GM18505 (cell line): ENCODE measurements at regions not wholly inside any gene's neighbourhood (a gene's known extent, or its start where the extent isn't known, plus 50 kb on each side); places are given as distances from the start of the nearest gene placed in this dataset.
"Not testable (repeated sequence)": the region's sequence is repeated elsewhere in the genome, so short reads cannot be mapped to it uniquely, and the experiment has no call there.

Experiments
- ATAC-seq: cut with Tn5 transposase; IDR thresholded peaks from one replicate; pipeline ENCODE4 v1.9.1; 2021; ENCODE audit not compliant: unreplicated experiment
- POLR2A ChIP-seq: IDR thresholded peaks from 4 replicates; pipeline ENCODE4 v1.6.1; 2011; ENCODE audit warnings: borderline replicate concordance; ENCODE audit not compliant: insufficient read depth, insufficient read length; ENCODE audit errors: extremely low read depth

DNA sequence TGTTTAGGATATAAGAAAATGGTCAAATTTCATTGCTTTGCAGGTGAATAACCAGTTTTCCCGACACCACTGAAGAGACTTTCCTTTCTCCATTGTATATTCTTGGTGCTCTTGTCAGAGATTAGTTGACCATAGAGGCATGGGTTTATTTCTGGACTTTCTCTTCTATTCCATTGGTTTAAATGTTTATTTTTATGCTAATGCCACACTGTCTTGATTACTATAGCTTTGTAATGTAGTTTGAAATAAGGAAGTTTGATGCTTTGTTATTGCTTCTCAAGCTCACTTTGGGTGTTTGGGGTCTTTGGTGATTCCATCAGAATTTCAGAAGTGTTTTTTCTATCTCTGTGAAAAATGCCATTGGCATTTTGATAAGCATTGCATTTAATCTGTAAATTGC is 190.0 kb upstream of the SPRY2 start:
- no peak for ATAC-seq
- no peak for TF ChIP-seq POLR2A

GRCh38 chr13:80530191-80530590 is 189.3 kb upstream of the SPRY2 start:
- no peak for TF ChIP-seq POLR2A
- no peak for ATAC-seq

- no peak for TF ChIP-seq POLR2A
- ATAC-seq: no peak
Observed at GRCh38 chr13:80529734-80530133, 188.8 kb upstream of the SPRY2 start.

DNA sequence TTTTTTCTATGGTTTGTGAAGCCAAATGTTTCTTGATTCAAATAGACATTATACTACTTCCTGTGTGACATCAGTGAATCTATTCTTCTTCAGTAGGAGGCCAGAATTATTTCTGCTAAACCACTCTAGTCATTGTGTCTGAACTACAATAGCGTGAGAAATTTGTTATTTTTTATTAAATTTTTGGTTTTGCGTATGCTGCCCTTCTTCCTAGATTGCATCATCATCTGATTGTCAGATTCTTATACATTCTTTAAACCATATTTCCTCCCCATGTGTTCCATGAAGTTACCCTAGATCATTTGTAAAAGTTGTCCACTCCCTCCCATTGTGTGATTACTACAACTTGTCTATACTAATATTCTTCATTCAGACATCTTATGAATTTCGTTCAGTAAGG is 187.8 kb upstream of the SPRY2 start:
- no peak for ATAC-seq
- TF ChIP-seq POLR2A: no peak

GRCh38 chr13:80527400-80527799 is 186.5 kb upstream of the SPRY2 start:
- no peak for TF ChIP-seq POLR2A
- ATAC-seq: no peak

DNA sequence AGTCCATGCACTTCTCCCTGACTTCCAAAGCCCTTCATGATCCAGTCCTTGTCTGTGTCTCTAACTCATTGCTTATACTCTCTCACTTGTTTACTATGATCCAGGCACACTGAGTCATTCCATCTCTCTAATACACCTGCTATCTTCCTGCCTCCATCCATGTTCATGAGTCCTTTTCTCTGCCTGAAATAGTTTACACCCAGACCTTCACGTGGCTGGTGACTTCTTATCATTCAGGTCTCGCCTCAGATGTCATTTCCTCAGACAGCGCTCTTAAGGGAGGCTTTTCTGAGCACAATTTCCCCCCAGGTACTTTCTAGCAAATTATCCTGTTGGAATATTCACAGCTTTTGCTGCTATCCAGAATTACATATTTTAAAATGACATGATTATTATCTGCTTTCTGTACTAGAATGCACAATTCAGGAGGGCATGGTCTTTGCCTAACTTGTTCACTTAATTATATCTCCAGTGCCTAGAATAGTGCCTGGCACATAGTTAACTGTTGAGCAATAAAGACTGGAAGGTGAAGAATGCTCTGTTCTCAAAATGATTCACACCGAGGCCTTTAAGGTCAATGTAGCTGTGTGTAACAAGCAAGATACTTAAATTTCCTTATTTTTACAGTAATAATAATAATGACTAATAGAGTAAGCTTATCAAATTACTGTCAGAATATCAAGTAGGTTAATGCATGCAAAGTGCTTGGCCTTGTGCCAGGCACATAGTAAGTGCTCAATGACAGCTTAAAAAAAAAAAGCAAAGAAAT is 183.7 kb upstream of the SPRY2 start:
- no peak for TF ChIP-seq POLR2A
- ATAC-seq: no peak

DNA sequence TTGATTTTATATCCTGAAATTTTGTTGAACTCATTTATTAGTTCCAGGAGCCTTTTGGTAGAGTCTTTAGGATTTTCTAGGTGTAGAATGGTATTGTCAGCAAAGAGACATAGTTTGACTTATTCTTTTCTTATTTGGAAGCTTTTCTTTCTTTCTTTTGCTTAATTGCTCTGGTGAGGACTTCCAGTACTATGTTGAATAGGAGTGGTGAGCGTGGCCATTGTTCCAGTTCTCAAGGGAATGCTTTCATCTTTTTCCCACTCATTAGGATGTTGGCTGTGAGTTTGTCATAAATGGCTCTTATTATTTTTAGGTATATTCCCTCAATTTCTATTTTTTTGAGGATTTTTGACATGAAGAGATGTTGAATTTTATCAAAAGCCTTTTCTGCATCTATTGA is 182.2 kb upstream of the SPRY2 start:
- TF ChIP-seq POLR2A: no peak
- ATAC-seq: no peak

- not testable (repeated sequence) for ATAC-seq
Observed at GRCh38 chr13:80522463-80522862, 181.5 kb upstream of the SPRY2 start.

GRCh38 chr13:80516818-80517348 is 176.0 kb upstream of the SPRY2 start:
- no peak for ATAC-seq
- no peak for TF ChIP-seq POLR2A

- ATAC-seq: no peak
- no peak for TF ChIP-seq POLR2A
Observed at GRCh38 chr13:80515296-80515695, 174.4 kb upstream of the SPRY2 start.

DNA sequence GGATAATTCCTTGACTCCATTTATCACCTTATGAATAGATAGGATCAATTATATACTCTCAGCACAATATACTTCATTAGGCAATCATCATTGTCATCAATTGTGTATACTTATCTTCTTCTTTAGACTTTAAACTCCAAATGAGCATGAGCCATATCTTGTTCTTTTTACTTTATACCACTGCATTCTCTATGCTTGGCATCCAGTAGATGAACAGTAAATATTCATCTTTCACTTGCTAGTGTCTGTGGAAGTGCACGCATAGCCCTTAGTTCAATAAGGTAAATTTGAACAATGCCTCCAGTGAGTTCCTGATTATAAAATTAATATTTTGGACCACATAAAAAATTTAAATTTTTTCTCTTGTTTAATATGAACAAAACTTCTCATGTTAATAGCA is 172.3 kb upstream of the SPRY2 start:
- no peak for TF ChIP-seq POLR2A
- no peak for ATAC-seq

GRCh38 chr13:80510686-80511085 is 169.8 kb upstream of the SPRY2 start:
- no peak for ATAC-seq
- no peak for TF ChIP-seq POLR2A

DNA sequence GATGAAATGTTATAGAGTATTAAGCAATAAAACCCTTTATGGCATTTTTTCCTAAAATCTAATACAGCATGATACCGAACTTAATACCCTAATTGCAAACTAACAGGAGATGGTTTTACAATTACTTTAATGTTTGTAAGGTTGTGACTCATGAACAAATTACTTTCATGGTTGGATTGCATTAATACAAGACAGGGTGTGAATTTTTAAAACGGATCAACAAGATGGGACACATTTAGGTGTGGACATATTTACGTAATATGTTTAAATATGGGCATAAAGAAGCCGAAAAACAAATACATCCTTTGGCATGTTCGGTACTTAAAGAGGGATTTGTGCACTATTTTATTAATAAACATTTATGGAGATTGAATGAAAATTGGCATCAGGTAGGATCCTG is 168.3 kb upstream of the SPRY2 start:
- no peak for ATAC-seq
- TF ChIP-seq POLR2A: no peak

GRCh38 chr13:80508031-80508430 is 167.1 kb upstream of the SPRY2 start:
- no peak for TF ChIP-seq POLR2A
- ATAC-seq: no peak

DNA sequence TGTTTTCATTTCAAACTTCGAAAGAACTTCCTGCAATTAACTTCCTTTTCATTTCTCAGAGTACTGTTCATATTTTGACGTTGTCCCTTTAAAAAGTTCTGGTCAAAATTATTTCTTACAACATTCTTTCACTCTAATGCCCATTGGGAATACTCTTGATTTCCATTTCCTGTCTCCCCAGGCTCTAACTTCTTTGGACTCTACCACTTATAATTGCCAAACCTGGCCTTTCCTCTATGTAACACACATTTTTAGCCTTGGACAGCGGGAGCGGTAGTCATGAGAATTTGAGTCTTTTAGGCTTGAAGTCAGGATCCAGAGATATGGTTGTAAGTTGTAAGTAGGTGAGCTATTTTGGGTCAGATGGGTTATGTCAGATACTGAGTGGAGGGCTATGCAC is 163.5 kb upstream of the SPRY2 start:
- TF ChIP-seq POLR2A: no peak
- ATAC-seq: no peak
